Osteoblast (primary cell): ENCODE measurements at regions not wholly inside any gene's neighbourhood (a gene's known extent, or its start where the extent isn't known, plus 50 kb on each side); places are given as distances from the start of the nearest gene placed in this dataset.

Experiments used
- DNase-seq: peaks from one replicate; pipeline ENCODE4 v3.0.0; 2011; ENCODE audit warnings: low spot score, mixed read lengths; ENCODE audit not compliant: insufficient read length; ENCODE audit errors: missing footprints
- H2AFZ ChIP-seq: 2 replicates; pipeline ENCODE4 v1.6.0; 2011; ENCODE audit warnings: mild to moderate bottlenecking, low read length
- H3K27ac ChIP-seq: 2 replicates; pipeline ENCODE4 v1.5.1; 2011; ENCODE audit warnings: mild to moderate bottlenecking, low read depth, low read length, moderate library complexity
- H3K27me3 ChIP-seq: 2 replicates; pipeline ENCODE4 v1.6.0; 2012; ENCODE audit warnings: mild to moderate bottlenecking, control low read depth, inconsistent platforms, low read length, moderate library complexity; ENCODE audit not compliant: insufficient read depth
- H3K36me3 ChIP-seq: 2 replicates; pipeline ENCODE4 v1.5.1; 2011; ENCODE audit warnings: mild to moderate bottlenecking, low read length, control low read depth, moderate library complexity; ENCODE audit not compliant: insufficient read depth
- H3K4me1 ChIP-seq: 2 replicates; pipeline ENCODE4 v1.5.1; 2011; ENCODE audit warnings: mild to moderate bottlenecking, low read length, control low read depth, moderate library complexity; ENCODE audit not compliant: insufficient read depth
- H3K4me2 ChIP-seq: 2 replicates; pipeline ENCODE4 v1.6.0; 2011; ENCODE audit warnings: mild to moderate bottlenecking, low read length; ENCODE audit not compliant: insufficient read depth
- H3K4me3 ChIP-seq: fragments of 200-600 bp; sonication (generic); 3 replicates; pipeline ENCODE4 v1.5.1; 2012; ENCODE audit warnings: mild to moderate bottlenecking, low read length, inconsistent platforms; ENCODE audit not compliant: insufficient read depth
- H3K79me2 ChIP-seq: 2 replicates; pipeline ENCODE4 v1.6.0; 2012; ENCODE audit warnings: mild to moderate bottlenecking, low read length, control low read depth, inconsistent platforms; ENCODE audit not compliant: insufficient read depth
- H3K9me3 ChIP-seq: 2 replicates; pipeline ENCODE4 v1.5.1; 2011; ENCODE audit warnings: low read depth, low read length, control low read depth
- H4K20me1 ChIP-seq: 2 replicates; pipeline ENCODE4 v1.6.0; 2012; ENCODE audit warnings: mild to moderate bottlenecking, low read length, control low read depth; ENCODE audit not compliant: insufficient read depth
- CTCF ChIP-seq: IDR thresholded peaks from 2 replicates; pipeline ENCODE4 v1.5.1; 2011; ENCODE audit warnings: mild to moderate bottlenecking, low read depth, low read length, moderate library complexity; ENCODE audit errors: extremely low read depth

GRCh38 chr6:85971238-85971637 is 328.6 kb upstream of the SYNCRIP start:
- H2AFZ ChIP-seq: no peak overlapping the region
- H3K4me3 ChIP-seq: no peak overlapping the region
- no peak overlapping the region for H3K4me2 ChIP-seq
- TF ChIP-seq CTCF: no peak
- no peaks in the 10 kb centered on the region for H3K9me3 ChIP-seq
- no peaks in the 10 kb centered on the region for H3K79me2 ChIP-seq
- H3K27ac ChIP-seq: no peak overlapping the region
- no peaks in the 10 kb centered on the region for H4K20me1 ChIP-seq
- no peaks in the 10 kb centered on the region for H3K27me3 ChIP-seq
- DNase-seq: no peak
- no peaks in the 10 kb centered on the region for H3K36me3 ChIP-seq
- H3K4me1 ChIP-seq: no peaks in the 10 kb centered on the region

GRCh38 chr6:85966828-85967227 is 324.1 kb upstream of the SYNCRIP start:
- Histone ChIP-seq H3K36me3 (no peaks in the 10 kb centered on the region), H2AFZ (no peak overlapping the region), H3K27ac (no peak overlapping the region), H3K4me2 (no peak overlapping the region), H3K4me3 (no peak overlapping the region), H3K9me3 (no peaks in the 10 kb centered on the region), H3K27me3 (no peaks in the 10 kb centered on the region), H4K20me1 (no peaks in the 10 kb centered on the region), H3K79me2 (no peaks in the 10 kb centered on the region), H3K4me1 (no peaks in the 10 kb centered on the region)
- no peak for TF ChIP-seq CTCF
- no peak for DNase-seq

GRCh38 chr6:85961746-85962145 is 319.1 kb upstream of the SYNCRIP start:
- Histone ChIP-seq H3K36me3 (no peaks in the 10 kb centered on the region), H3K27ac (no peak overlapping the region), H4K20me1 (no peaks in the 10 kb centered on the region), H3K27me3 (no peaks in the 10 kb centered on the region), H3K79me2 (no peaks in the 10 kb centered on the region), H3K4me3 (no peak overlapping the region), H3K9me3 (no peaks in the 10 kb centered on the region), H3K4me1 (no peaks in the 10 kb centered on the region), H2AFZ (no peak overlapping the region), H3K4me2 (no peak overlapping the region)
- no peak for TF ChIP-seq CTCF
- no peak for DNase-seq

- Histone ChIP-seq H2AFZ (no peak overlapping the region), H3K27me3 (no peaks in the 10 kb centered on the region), H3K79me2 (no peaks in the 10 kb centered on the region), H4K20me1 (no peaks in the 10 kb centered on the region), H3K9me3 (no peaks in the 10 kb centered on the region), H3K4me1 (no peaks in the 10 kb centered on the region), H3K27ac (no peak overlapping the region), H3K4me3 (no peak overlapping the region), H3K4me2 (no peak overlapping the region), H3K36me3 (no peaks in the 10 kb centered on the region)
- no peak for DNase-seq
- TF ChIP-seq CTCF: no peak
These were observed 318.4 kb upstream of the SYNCRIP start for GRCh38 chr6:85961125-85961524.
